ENCODE measurements at regions not wholly inside any gene's neighbourhood (a gene's known extent, or its start where the extent isn't known, plus 50 kb on each side); places are given as distances from the start of the nearest gene placed in this dataset.
"Not testable (repeated sequence)": the region's sequence is repeated elsewhere in the genome, so short reads cannot be mapped to it uniquely, and the experiment has no call there.

GRCh38 chr2:187784138-187784537, 229.9 kb upstream of the TFPI start:
- DNase-seq: not testable (repeated sequence)

DNA sequence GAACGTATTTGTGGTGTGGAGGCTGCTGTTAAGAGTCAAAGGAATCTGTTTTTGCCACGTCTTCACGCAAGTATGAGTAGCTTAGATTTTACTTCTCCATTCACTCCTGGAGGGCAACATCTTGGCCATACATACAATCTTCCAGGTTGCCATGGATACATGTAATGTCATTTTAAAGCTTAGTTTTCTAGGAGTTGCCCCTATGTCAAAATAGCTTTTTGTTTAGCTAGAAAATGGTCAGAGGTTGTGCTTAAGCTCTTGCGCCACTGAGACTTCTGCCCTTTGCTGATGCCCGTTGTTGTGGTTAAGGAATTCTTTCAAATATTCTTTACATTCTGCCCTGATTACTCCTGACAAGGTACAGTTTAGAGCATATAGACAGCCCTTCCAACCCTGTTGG, 245.4 kb upstream of the TFPI start:
- DNase-seq: no peak

DNA sequence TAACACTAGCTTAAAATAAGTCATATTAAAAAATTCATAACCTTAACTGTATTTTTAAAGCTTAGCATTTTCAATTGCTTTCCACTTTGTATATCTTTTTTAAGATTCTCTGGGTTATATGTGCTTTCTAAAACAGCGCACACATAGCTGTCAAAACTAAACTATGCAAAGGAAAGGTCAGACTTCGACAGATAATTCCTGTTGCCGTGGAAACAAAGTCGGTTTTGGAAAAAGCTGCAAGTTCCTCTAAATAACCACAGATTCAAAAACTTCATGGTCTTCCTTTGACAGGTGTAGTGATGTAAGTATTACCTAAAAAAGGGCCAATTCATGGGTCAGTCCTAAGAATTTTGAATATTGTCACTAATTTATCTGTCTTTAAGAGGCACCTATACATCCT, 249.6 kb upstream of the TFPI start:
- DNase-seq: no peak

- no peak for DNase-seq
Observed at GRCh38 chr2:187815113-187815512, 260.9 kb upstream of the TFPI start.

- DNase-seq: no peak
Observed at GRCh38 chr2:187819624-187820023, 265.4 kb upstream of the TFPI start.

DNA sequence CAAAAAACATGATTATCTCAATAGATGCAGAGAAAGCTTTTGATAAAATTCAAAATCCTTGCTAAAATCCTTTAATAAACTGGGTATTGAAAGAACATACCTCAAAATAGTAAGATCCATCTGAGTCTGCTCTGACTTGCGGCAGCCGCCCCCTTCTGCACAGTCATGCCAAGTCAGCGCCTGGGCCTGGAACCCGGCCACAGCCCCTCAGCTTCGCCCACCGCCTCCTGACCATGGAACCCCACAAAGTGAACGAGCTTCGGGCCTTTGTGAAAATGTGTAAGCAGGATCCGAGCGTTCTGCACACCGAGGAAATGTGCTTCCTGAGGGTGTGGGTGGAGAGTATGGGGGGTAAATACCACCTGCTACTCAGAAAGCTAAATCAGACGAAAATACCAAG, 270.9 kb upstream of the TFPI start:
- no peak for DNase-seq

DNA sequence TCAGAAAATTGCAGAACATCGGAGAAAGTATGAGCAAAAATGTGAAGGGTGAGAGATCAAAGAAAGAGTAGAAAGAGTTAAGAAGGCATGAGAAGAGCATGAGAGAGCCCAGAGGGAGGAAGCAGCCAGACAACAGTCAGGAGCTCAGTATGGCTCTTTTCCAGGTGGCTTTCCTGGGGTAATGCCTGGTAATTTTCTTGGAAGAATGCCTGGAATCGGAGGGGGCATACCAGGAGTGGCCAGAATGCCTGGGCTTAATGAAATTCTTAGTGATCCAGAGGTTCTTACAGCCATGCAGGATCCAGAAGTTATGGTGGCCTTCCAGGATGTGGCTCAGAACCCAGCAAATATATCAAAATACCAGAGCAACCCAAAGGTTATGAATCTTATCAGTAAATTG, 271.8 kb upstream of the TFPI start:
- no peak for DNase-seq

GRCh38 chr2:187834787-187835186, 280.6 kb upstream of the TFPI start:
- DNase-seq: no peak

- DNase-seq: no peak
Observed at GRCh38 chr2:187838690-187839089, 284.5 kb upstream of the TFPI start.

- DNase-seq: no peak
Observed at GRCh38 chr2:187842315-187842714, 288.1 kb upstream of the TFPI start.

DNA sequence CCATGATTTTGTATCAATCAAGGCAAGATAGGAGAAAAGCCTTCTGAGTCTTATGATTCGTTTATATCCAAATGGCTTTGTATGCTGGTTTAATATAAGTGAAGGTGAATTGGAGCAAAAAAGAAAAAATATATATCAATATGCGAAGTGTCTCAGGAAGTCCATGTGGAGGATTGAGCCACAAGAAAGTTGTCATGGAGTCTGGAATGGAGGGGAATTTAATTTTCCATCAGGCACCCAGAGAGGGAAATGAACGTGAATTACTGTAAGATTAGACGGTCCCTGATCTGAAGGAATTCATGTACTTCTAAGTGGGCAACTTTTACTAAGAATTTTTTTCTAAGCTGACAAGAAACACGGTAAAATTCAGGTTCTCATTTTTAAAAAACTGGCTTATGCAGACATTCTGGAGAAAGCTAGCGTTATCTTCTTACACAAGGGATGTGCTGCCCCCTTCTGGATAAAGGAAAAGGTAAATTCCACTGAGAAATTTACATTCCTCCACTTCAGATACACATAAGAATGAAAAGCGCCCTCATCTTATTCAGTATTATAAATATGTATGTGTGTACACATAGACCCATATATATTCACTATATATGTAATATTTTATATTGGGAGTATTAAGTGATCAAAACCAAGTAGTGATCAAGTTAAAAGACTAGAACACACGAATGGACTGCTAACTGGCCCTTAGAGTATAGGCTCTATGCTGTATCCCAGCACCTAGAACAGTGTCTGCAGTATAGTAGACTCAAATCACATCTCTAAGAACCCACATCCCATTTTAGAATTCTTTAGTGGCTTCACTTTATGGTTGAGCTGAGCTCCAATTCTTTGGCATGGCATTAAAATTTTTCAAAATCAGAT, 289.0 kb upstream of the TFPI start:
- peak; percentile 58 for DNase-seq

DNA sequence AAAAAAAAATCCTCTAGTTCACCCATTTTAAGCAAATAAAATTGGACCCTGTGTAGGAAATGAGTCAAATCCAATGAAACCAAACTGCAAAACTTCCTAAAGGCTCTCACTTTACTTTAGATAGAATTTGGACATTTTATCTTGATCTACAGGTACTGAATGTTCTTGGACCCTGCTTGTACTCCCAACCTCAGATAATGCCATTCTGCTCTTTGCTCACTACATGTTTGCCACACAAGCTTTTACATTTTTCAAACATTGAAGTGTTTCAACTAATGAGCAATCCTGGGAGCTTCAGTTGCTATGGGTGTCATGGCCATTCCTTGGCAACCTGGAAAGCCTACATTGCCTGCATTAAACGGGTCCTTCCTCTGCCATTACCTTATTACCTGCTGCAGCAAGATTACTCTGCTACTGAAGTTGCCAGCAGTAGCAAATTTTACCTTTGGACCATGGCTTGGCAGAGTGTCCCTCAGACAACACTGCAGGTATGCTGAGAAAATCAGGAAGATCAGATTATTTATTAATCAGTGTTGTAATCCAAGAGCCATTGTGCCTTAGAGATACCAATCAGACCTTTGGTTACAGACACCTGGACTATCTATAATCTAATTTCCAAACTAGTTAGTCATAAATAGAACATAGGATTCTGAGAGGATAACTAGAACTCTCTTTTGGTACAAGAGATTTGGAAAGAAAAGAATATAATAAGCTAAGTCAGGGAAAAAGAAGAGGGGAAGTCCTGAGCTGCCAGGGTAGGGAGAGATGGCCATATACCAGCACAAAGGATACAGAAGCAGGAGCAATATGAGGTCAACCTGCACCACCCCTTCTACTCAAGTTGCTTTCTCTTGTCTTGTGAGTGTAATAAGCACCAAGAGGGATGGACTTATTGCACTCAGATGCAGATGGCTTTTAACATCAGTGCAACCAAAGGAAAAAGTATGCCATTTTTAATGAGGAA, 293.3 kb upstream of the TFPI start:
- DNase-seq: no peak

DNA sequence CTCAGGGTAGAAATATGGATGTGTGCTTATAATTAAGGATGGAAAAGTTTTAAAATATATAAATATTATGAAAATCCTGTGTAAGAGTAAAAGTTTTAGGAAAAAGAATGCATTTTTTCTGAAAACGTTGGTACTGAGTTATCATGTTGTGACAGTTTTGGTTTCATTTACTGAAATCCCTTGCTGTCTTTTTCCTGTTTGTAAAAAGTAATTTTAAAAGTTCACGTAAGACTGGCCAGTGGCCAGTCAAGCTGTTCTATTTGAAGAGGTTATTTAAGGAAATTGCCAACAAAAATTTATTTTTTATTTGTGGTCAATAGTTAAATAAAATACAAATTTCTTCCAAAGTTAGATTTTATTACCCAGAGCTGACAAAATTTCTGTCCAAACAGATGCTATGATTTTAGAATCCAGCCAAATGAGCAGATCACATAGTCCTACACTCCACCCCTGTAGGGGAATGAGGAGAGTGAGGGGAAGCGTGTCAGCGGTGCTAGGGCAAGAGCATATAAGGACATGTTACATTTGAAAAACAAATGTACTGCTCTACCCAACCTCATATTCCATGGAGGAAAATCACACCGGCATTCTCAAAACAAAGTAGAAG, 297.8 kb upstream of the TFPI start:
- no peak for DNase-seq

DNA sequence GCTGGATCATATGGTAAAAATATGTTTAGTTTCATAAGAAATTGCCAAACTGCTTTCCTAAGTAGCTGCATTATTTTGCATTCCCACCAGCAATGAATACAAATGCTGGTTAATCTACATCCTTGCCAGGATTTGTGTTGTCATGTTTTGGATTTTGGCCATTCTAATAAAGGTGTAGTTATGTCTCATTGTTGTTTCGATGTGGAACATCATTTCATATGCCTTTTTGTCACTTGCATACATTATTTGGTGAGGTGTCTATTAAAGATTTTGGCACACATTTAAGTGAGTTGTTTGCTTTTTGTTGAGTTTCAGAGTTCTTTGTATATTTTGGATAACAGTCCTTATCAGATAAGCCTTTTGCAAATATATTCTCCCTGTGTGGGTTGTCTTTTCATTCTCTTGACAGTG, 299.2 kb upstream of the TFPI start:
- no peak for DNase-seq

GRCh38 chr2:187854801-187855200, 300.6 kb upstream of the TFPI start:
- DNase-seq: no peak

- no peak for DNase-seq
Observed at GRCh38 chr2:187855689-187856088, 301.5 kb upstream of the TFPI start.

DNA sequence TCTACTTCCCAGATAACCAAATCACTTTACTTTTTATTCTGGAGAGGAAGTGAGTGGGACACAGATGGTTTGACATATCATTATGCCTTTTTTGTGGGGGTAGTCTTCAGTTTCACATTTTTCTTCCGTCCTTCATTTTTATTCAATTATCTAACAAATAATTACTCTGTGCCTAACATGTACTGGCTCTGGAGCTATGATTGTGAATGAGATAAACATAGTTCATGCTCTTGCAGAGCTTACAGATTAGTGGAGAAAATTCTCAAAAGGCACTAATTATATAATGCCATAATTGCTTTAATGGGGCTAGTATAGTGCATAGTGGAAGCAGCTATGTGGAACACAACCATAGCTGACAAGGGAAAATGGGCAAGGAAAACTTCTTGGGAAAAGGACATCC, 303.6 kb upstream of the TFPI start:
- no peak for DNase-seq

DNA sequence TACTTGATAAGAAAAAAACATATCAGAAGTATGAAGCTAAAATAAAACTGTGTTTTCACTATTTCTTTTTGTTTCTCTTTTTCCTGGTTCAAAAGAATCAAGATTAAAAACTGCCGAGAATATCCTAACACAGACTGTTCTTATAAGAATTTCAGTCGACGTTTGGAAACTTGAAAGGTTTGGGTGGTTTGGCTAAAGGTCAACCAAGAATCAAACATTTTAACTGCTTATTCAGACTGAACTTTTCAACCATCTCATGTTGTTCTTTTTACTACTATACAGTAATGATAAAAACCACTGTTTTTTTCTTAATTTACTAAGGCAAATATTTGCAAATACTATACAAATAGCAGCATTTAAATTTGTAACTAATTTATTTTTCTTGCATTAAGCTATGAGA, 308.5 kb upstream of the TFPI start:
- no peak for DNase-seq

GRCh38 chr2:187865025-187865424, 310.8 kb upstream of the TFPI start:
- no peak for DNase-seq

GRCh38 chr2:187867165-187867564, 312.9 kb upstream of the TFPI start:
- no peak for DNase-seq

- DNase-seq: no peak
Observed at GRCh38 chr2:187869195-187869594, 315.0 kb upstream of the TFPI start.

- DNase-seq: no peak
Observed at GRCh38 chr2:187871506-187871905, 317.3 kb upstream of the TFPI start.

DNA sequence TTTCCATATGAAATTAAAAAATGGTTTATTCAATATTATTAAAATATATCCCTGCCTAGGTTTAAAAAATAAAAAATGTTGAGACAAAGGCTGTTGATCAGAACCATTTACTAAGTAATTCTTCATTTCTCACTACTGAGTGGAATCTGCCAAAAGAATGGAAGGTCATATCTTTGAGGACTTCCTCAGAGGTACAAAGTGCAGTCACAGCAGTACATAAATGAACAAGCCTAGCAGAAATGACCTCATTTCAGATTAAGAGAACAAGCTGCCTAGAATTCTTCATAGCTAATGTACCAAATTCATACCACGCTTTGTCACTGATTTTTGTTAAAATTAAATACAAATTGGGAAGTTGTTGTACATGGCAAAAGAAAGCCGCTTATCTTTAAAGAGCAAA, 318.9 kb upstream of the TFPI start:
- DNase-seq: no peak
